SU-DHL-6 (cell line): ENCODE measurements at regions not wholly inside any gene's neighbourhood (a gene's known extent, or its start where the extent isn't known, plus 50 kb on each side); places are given as distances from the start of the nearest gene placed in this dataset.

ENCODE experiments used
- CTCF ChIP-seq: fragments of 200-600 bp; sonication (generic); IDR thresholded peaks from one replicate; pipeline ENCODE4 v1.5.1; 2017; ENCODE audit warnings: antibody characterized with exemption, mild to moderate bottlenecking, low read length, moderate library complexity; ENCODE audit not compliant: insufficient read depth, poor library complexity, severe bottlenecking
- EZH2phosphoT487 ChIP-seq: fragments of 200-600 bp; sonication (generic), shearing (Covaris generic); conservative IDR thresholded peaks from 2 replicates; pipeline ENCODE4 v1.6.1; 2018; ENCODE audit warnings: mild to moderate bottlenecking, antibody characterized with exemption, low read length, moderate library complexity, mixed read lengths

- no peak for TF ChIP-seq CTCF
- no peak for TF ChIP-seq EZH2phosphoT487
These were observed 279.0 kb upstream of the FIGN start for GRCh38 chr2:164014791-164015190.
